GM12874 (cell line): ENCODE measurements at regions not wholly inside any gene's neighbourhood (a gene's known extent, or its start where the extent isn't known, plus 50 kb on each side); places are given as distances from the start of the nearest gene placed in this dataset.

Source experiments
- CTCF ChIP-seq: IDR thresholded peaks from 2 replicates; pipeline ENCODE4 v1.5.1; 2011; ENCODE audit warnings: low read depth, mild to moderate bottlenecking, control low read depth, low read length, moderate library complexity; ENCODE audit not compliant: insufficient read depth

- no peak for TF ChIP-seq CTCF
These were observed 1307.5 kb upstream of the TENM4 start for GRCh38 chr11:80748207-80748925.

- no peak for TF ChIP-seq CTCF
These were observed 1305.5 kb upstream of the TENM4 start for GRCh38 chr11:80746300-80746699.

- TF ChIP-seq CTCF: no peak
These were observed 1304.6 kb upstream of the TENM4 start for GRCh38 chr11:80745416-80745815.

GRCh38 chr11:80733790-80734189 is 1293.0 kb upstream of the TENM4 start:
- TF ChIP-seq CTCF: no peak

- TF ChIP-seq CTCF: no peak
These were observed 1292.5 kb upstream of the TENM4 start for GRCh38 chr11:80733361-80733760.

- peak; percentile 50 for TF ChIP-seq CTCF
These were observed 1286.5 kb upstream of the TENM4 start for GRCh38 chr11:80727315-80727714.

GRCh38 chr11:80726236-80726635 is 1285.4 kb upstream of the TENM4 start:
- no peak for TF ChIP-seq CTCF

- TF ChIP-seq CTCF: no peak
These were observed 1283.5 kb upstream of the TENM4 start for GRCh38 chr11:80724366-80724765.
